Neural progenitor cell (in vitro differentiated cells): ENCODE measurements at regions not wholly inside any gene's neighbourhood (a gene's known extent, or its start where the extent isn't known, plus 50 kb on each side); places are given as distances from the start of the nearest gene placed in this dataset.

Experiments used
- DNase-seq: peaks from one replicate; pipeline ENCODE4 v3.0.0-alpha.2; 2016; ENCODE audit warnings: low spot score
- H2AFZ ChIP-seq: fragments of 200-600 bp; sonication (generic); replicated peaks from 2 replicates; pipeline ENCODE4 v1.6.1; 2016; ENCODE audit warnings: antibody characterized with exemption
- H3F3A ChIP-seq: fragments of 200-600 bp; sonication (generic); 2 replicates; pipeline ENCODE4 v1.6.1; 2016; ENCODE audit warnings: antibody characterized with exemption, low read depth
- H3K27ac ChIP-seq: fragments of 200-600 bp; sonication (generic); 2 replicates; pipeline ENCODE4 v1.5.1; 2016; ENCODE audit warnings: mild to moderate bottlenecking
- H3K27me3 ChIP-seq: fragments of 200-600 bp; sonication (generic); 2 replicates; pipeline ENCODE4 v1.6.1; 2016; ENCODE audit warnings: mild to moderate bottlenecking, moderate library complexity
- H3K36me3 ChIP-seq: fragments of 200-600 bp; sonication (generic); 2 replicates; pipeline ENCODE4 v1.5.1; 2016
- H3K4me1 ChIP-seq: fragments of 200-600 bp; sonication (generic); 2 replicates; pipeline ENCODE4 v1.6.1; 2016; ENCODE audit warnings: mixed run types
- H3K4me2 ChIP-seq: fragments of 200-600 bp; sonication (generic); 2 replicates; pipeline ENCODE4 v1.6.1; 2016
- H3K4me3 ChIP-seq: fragments of 200-600 bp; sonication (generic); 2 replicates; pipeline ENCODE4 v1.5.1; 2016
- H3K79me2 ChIP-seq: fragments of 200-600 bp; sonication (generic); 2 replicates; pipeline ENCODE4 v1.6.1; 2016; ENCODE audit warnings: low read depth
- H3K9ac ChIP-seq: fragments of 200-600 bp; sonication (generic); 2 replicates; pipeline ENCODE4 v1.6.1; 2016
- H3K9me3 ChIP-seq: fragments of 200-600 bp; sonication (generic); 2 replicates; pipeline ENCODE4 v1.5.1; 2016; ENCODE audit warnings: low read depth
- H4K20me1 ChIP-seq: fragments of 200-600 bp; sonication (generic); 2 replicates; pipeline ENCODE4 v1.6.1; 2016; ENCODE audit warnings: low read depth
- H3K27ac Mint-ChIP-seq: 3 replicates; pipeline ENCODE4 v1.8.0; 2021; ENCODE audit warnings: mixed read lengths
- H3K27me3 Mint-ChIP-seq: 2 replicates; pipeline ENCODE4 v1.8.0; 2022; ENCODE audit warnings: low read depth, mild to moderate bottlenecking, inconsistent platforms, moderate library complexity, mixed read lengths; ENCODE audit not compliant: insufficient read depth
- H3K36me3 Mint-ChIP-seq: 3 replicates; pipeline ENCODE4 v1.8.0; 2021; ENCODE audit warnings: mixed read lengths
- H3K4me1 Mint-ChIP-seq: 3 replicates; pipeline ENCODE4 v1.8.0; 2021; ENCODE audit warnings: mixed read lengths
- H3K4me3 Mint-ChIP-seq: 3 replicates; pipeline ENCODE4 v1.8.0; 2021; ENCODE audit warnings: mild to moderate bottlenecking, moderate library complexity, mixed read lengths
- H3K9me3 Mint-ChIP-seq: 3 replicates; pipeline ENCODE4 v1.8.0; 2020; ENCODE audit warnings: mixed read lengths
- EZH2 ChIP-seq: fragments of 200-600 bp; sonication (generic); IDR thresholded peaks from 2 replicates; pipeline ENCODE4 v1.6.1; 2017; ENCODE audit warnings: antibody characterized with exemption, mild to moderate bottlenecking, moderate library complexity
- EZH2phosphoT487 ChIP-seq: fragments of 200-600 bp; sonication (generic); IDR thresholded peaks from 2 replicates; pipeline ENCODE4 v1.6.1; 2017; ENCODE audit warnings: antibody characterized with exemption
- TF ChIP-seq, protein P1 (sequence below): fragments of 200-600 bp; sonication (generic); IDR thresholded peaks from 2 replicates; pipeline ENCODE4 v1.5.1; 2017; ENCODE audit warnings: antibody characterized with exemption, mild to moderate bottlenecking

DNA sequence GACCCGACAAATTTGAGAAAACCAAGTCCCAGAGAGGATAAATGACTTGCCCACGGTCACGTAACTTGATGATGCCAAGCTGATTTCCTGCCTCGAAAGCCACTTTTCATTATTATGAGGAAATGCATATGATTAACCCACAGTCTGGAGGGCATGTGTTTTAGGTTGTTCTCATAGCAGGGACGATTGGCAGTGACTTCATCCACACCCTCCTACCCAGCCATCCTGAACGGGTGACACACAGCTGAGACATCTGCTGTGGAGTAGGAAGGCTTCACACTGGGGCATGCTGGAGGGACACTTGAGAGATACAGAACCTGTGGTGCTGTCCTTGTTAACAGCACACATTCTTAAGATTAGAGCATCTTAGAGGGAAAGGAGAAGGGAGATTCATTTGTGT lies 65.4 kb upstream of the WDFY2 start:
- H3K27ac Mint-ChIP-seq: no peak overlapping the region
- Histone ChIP-seq H4K20me1 (no peaks in the 10 kb centered on the region), H3K36me3 (no peaks in the 10 kb centered on the region), H3K27ac (no peak overlapping the region), H3K9me3 (no peaks in the 10 kb centered on the region), H3K79me2 (no peaks in the 10 kb centered on the region), H3K9ac (no peak overlapping the region), H3K27me3 (no peaks in the 10 kb centered on the region), H3K4me3 (no peak overlapping the region), H3K4me2 (no peak overlapping the region), H3F3A (no peaks in the 10 kb centered on the region), H2AFZ (no peak overlapping the region), H3K4me1 (no peaks in the 10 kb centered on the region)
- DNase-seq: no peak
- H3K36me3 Mint-ChIP-seq: no peaks in the 10 kb centered on the region
- H3K9me3 Mint-ChIP-seq: peaks cover 5% of the 10 kb centered on the region
- H3K4me3 Mint-ChIP-seq: no peak overlapping the region
- TF ChIP-seq EZH2 (no peak), EZH2phosphoT487 (no peak)
- TF ChIP-seq, protein P1, sequence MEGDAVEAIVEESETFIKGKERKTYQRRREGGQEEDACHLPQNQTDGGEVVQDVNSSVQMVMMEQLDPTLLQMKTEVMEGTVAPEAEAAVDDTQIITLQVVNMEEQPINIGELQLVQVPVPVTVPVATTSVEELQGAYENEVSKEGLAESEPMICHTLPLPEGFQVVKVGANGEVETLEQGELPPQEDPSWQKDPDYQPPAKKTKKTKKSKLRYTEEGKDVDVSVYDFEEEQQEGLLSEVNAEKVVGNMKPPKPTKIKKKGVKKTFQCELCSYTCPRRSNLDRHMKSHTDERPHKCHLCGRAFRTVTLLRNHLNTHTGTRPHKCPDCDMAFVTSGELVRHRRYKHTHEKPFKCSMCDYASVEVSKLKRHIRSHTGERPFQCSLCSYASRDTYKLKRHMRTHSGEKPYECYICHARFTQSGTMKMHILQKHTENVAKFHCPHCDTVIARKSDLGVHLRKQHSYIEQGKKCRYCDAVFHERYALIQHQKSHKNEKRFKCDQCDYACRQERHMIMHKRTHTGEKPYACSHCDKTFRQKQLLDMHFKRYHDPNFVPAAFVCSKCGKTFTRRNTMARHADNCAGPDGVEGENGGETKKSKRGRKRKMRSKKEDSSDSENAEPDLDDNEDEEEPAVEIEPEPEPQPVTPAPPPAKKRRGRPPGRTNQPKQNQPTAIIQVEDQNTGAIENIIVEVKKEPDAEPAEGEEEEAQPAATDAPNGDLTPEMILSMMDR: no peak
- H3K27me3 Mint-ChIP-seq: peaks cover 5% of the 10 kb centered on the region
- H3K4me1 Mint-ChIP-seq: no peaks in the 10 kb centered on the region

DNA sequence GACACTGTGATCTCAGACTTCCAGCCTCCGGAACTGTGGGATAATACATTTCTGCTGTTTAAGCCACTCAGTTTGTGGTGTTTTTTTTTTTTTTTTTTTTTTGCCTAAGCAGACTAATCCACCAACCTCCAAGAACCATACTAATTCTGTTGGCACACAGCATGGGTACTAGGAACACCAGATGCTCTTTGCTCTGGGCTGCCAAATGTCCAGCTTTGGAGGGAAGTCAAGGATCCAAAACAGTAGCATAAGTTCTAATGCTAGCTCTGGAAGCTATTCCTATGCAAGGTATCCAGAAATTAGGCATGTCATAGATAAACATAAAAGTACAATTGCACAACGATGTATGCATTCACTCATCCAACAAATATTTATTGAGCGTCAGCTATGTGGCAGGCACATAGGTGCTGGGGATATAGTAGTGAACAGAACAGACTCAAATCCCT lies 64.5 kb upstream of the WDFY2 start:
- H3K27me3 ChIP-seq: no peaks in the 10 kb centered on the region
- no peak for TF ChIP-seq EZH2phosphoT487
- no peak for DNase-seq
- H3K4me3 ChIP-seq: no peak overlapping the region
- Mint-ChIP-seq H3K27ac (no peak overlapping the region), H3K27me3 (peaks cover 5% of the 10 kb centered on the region), H3K4me3 (no peak overlapping the region), H3K4me1 (no peaks in the 10 kb centered on the region), H3K36me3 (no peaks in the 10 kb centered on the region), H3K9me3 (peaks cover 3% of the 10 kb centered on the region)
- H3K27ac ChIP-seq: no peak overlapping the region
- no peaks in the 10 kb centered on the region for H3F3A ChIP-seq
- no peaks in the 10 kb centered on the region for H3K36me3 ChIP-seq
- no peaks in the 10 kb centered on the region for H3K79me2 ChIP-seq
- H3K4me1 ChIP-seq: no peaks in the 10 kb centered on the region
- H3K9ac ChIP-seq: no peak overlapping the region
- H3K4me2 ChIP-seq: no peak overlapping the region
- no peaks in the 10 kb centered on the region for H4K20me1 ChIP-seq
- no peaks in the 10 kb centered on the region for H3K9me3 ChIP-seq
- H2AFZ ChIP-seq: no peak overlapping the region

DNA sequence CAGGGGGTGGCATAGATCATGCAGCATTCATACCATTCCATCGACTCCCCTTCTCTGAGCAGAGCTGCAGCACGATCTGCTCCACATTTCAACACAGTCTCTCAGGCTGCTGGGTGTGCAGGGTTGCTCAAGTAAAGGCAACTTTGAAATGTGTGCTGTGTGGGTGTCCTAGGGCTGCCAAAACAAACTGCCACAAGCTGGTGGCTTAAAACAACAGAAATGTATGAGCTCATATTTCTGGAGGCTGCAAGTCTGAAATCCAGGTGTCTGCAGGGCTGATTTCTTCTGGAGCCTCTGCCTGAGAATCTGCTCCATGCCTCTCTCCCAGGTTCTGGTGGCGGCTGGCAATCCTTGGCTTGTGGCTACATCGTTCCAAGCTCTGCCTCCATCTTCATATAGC lies 63.7 kb upstream of the WDFY2 start:
- Histone ChIP-seq H3K9me3 (no peaks in the 10 kb centered on the region), H3K79me2 (no peaks in the 10 kb centered on the region), H3K4me1 (peaks cover under 1% of the 10 kb centered on the region), H3F3A (no peaks in the 10 kb centered on the region), H3K27ac (no peak overlapping the region), H3K4me2 (no peak overlapping the region), H3K27me3 (no peaks in the 10 kb centered on the region), H2AFZ (no peak overlapping the region), H3K9ac (no peak overlapping the region), H3K4me3 (no peak overlapping the region), H4K20me1 (no peaks in the 10 kb centered on the region), H3K36me3 (no peaks in the 10 kb centered on the region)
- Mint-ChIP-seq H3K36me3 (no peaks in the 10 kb centered on the region), H3K9me3 (peaks cover 1% of the 10 kb centered on the region), H3K4me1 (no peaks in the 10 kb centered on the region), H3K27me3 (peaks cover 4% of the 10 kb centered on the region), H3K4me3 (no peak overlapping the region), H3K27ac (no peak overlapping the region)
- no peak for TF ChIP-seq EZH2phosphoT487
- TF ChIP-seq, protein P1: no peak
- TF ChIP-seq EZH2: no peak
- DNase-seq: no peak

DNA sequence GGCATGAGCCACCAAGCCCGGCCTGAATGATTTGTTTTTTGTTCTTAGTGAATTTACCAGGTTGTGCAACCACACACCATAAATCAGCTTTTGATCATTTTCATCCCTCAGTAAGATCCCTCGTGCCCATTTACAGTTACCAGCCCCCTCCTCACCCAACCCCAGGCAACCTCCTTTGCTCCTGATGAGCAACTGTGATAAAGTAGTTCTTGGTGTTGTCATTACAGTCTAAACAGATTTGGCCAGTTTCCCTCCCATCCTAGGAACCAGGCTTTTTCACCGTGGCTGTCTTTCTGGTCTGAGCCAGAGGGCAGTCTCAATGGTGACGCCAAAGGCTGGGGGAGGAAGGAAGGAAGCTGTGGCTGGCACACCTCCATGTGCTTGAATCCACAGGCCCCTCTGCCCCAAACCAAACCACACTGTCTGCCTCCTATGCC lies 61.2 kb upstream of the WDFY2 start:
- no peak overlapping the region for H3K4me3 Mint-ChIP-seq
- H3K4me2 ChIP-seq: no peak overlapping the region

More for the DNA sequence above, 61.2 kb upstream of the WDFY2 start:
- no peak for DNase-seq
- no peaks in the 10 kb centered on the region for H3K9me3 Mint-ChIP-seq
- TF ChIP-seq EZH2 (no peak), EZH2phosphoT487 (no peak)
- TF ChIP-seq, protein P1: no peak
- no peaks in the 10 kb centered on the region for H3K4me1 Mint-ChIP-seq
- no peaks in the 10 kb centered on the region for H3F3A ChIP-seq
- H3K27ac Mint-ChIP-seq: no peak overlapping the region
- no peaks in the 10 kb centered on the region for H3K36me3 Mint-ChIP-seq
- no peaks in the 10 kb centered on the region for H3K79me2 ChIP-seq
- H4K20me1 ChIP-seq: no peaks in the 10 kb centered on the region
- no peak overlapping the region for H3K27ac ChIP-seq
- no peak overlapping the region for H3K4me3 ChIP-seq
- H3K27me3 ChIP-seq: no peaks in the 10 kb centered on the region
- H3K4me1 ChIP-seq: peaks cover 10% of the 10 kb centered on the region
- no peaks in the 10 kb centered on the region for H3K9me3 ChIP-seq
- no peak overlapping the region for H3K9ac ChIP-seq
- H3K27me3 Mint-ChIP-seq: peaks cover 2% of the 10 kb centered on the region
- no peaks in the 10 kb centered on the region for H3K36me3 ChIP-seq
- no peak overlapping the region for H2AFZ ChIP-seq
